ENCODE measurements at regions not wholly inside any gene's neighbourhood (a gene's known extent, or its start where the extent isn't known, plus 50 kb on each side); places are given as distances from the start of the nearest gene placed in this dataset.

- no peak for TF ChIP-seq POLR2A (IDR thresholded peaks at IDR 0.05)
- no peak for TF ChIP-seq CTCF (IDR thresholded peaks at IDR 0.05)
Observed at GRCh38 chr6:4268171-4268570, 132.8 kb upstream of the ECI2 start.

All from body of pancreas (tissue), 4 donors.